Psoas muscle (tissue), 7 donors: ENCODE measurements at regions not wholly inside any gene's neighbourhood (a gene's known extent, or its start where the extent isn't known, plus 50 kb on each side); places are given as distances from the start of the nearest gene placed in this dataset.

ENCODE experiments used
- ATAC-seq, 4 donors: fragments of 200-7000 bp; cut with Tn5 transposase; one replicate each; pipeline ENCODE4 v1.9.1; 2020; ENCODE audit warnings: moderate library complexity in 3 of 4, mild to moderate bottlenecking in 2 of 4
- DNase-seq, 2 donors: peaks; one replicate each; pipeline ENCODE4 v3.0.0-alpha.2; 2020
- H3K27ac ChIP-seq: fragments of 200-600 bp; one replicate; pipeline ENCODE4 v1.8.0; 2022
- H3K27me3 ChIP-seq, 3 donors: fragments of 200-600 bp in 1 of 3; one replicate each; pipeline versions ENCODE4 v1.6.1 to v1.8.0; 2013 to 2022; ENCODE audit warnings: low read length in 2 of 3, mild to moderate bottlenecking in 2 of 3, moderate library complexity in 1 of 3; ENCODE audit not compliant: insufficient read depth in 3 of 3
- H3K36me3 ChIP-seq, 2 donors: fragments of 200-600 bp in 1 of 2; one replicate each; pipeline versions ENCODE4 v1.6.1 to v1.8.0; 2013 to 2022; ENCODE audit warnings: low read depth in 1 of 2, mild to moderate bottlenecking in 1 of 2, moderate library complexity in 1 of 2; ENCODE audit not compliant: insufficient read depth in 1 of 2
- H3K4me1 ChIP-seq: fragments of 200-600 bp; one replicate; pipeline ENCODE4 v1.8.0; 2022
- H3K4me3 ChIP-seq: fragments of 200-600 bp; one replicate; pipeline ENCODE4 v1.8.0; 2022; ENCODE audit warnings: mild to moderate bottlenecking
- H3K9me3 ChIP-seq: fragments of 200-600 bp; one replicate; pipeline ENCODE4 v1.8.0; 2022
- WGBS, 3 donors: extraction: QIAGEN DNeasy Blood & Tissue Kit; methylation state at CpG; one replicate each; pipeline versions ENCODE4 v1.1.6 to v1.1.7; 2013; 5-methylcytosine and 5-hydroxymethylcytosine counted together
- intact Hi-C, 2 donors: fragments of 100-400 bp; cut with DNase I; formaldehyde crosslinking; loops; one replicate each; pipeline versions ENCODE4 v1.11.0 to v1.14.2; 2022
- TF ChIP-seq, protein P1 (sequence below): fragments of 200-600 bp; IDR thresholded peaks from one replicate; pipeline ENCODE4 v1.8.0; 2022; ENCODE audit warnings: antibody characterized with exemption
- donor health status: healthy with polysubstance abuse.
- donor health status: DM: no; HTN: no; CAD: no; lungs with moderate emphysema.
- donor health status: Bipolar disorder and iron deficiency.
- donor health status: healthy.
- donor health status: DM: yes; HTN: yes; CAD: no.
- donor health status: DM: no; HTN: no; CAD: no.
- donor health status: DM: yes; HTN: yes; CAD: no.

DNA sequence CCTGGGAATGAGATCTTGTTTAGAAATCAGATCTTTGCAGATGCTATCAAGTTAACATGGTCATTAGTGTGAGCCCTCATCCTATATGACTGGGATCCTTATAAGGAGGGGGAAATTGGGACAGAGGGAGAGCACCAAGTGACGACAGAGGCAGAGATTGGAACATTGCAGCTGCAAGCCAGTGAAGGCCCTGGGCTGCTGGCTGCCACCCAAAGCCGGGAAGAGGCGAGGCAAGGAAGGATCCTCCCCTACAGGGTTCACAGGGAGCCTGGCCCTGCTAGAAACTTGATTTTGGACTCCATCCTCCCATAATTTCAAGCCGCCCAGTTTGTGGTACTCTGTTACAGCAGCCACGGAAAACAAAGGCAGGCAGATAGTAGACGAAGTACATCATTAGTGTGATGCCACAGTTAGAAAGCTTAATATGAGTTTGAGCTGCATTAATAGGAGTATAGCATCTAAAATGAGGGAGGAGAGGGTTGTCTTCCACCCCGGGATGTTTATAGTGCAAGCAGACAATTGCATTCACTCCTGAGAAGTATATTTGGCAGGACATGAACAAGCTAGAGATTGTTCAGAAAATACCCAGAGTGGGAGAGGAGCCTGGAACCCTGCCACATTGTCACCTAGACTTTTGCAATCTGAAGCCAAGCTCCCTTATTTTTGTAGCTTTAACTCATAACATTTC is 56.8 kb upstream of the CLMP start:
- H3K36me3 ChIP-seq: no peaks in the 10 kb centered on the region
- no peak overlapping the region for H3K27ac ChIP-seq
- TF ChIP-seq, protein P1, sequence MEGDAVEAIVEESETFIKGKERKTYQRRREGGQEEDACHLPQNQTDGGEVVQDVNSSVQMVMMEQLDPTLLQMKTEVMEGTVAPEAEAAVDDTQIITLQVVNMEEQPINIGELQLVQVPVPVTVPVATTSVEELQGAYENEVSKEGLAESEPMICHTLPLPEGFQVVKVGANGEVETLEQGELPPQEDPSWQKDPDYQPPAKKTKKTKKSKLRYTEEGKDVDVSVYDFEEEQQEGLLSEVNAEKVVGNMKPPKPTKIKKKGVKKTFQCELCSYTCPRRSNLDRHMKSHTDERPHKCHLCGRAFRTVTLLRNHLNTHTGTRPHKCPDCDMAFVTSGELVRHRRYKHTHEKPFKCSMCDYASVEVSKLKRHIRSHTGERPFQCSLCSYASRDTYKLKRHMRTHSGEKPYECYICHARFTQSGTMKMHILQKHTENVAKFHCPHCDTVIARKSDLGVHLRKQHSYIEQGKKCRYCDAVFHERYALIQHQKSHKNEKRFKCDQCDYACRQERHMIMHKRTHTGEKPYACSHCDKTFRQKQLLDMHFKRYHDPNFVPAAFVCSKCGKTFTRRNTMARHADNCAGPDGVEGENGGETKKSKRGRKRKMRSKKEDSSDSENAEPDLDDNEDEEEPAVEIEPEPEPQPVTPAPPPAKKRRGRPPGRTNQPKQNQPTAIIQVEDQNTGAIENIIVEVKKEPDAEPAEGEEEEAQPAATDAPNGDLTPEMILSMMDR: no peak
- intact Hi-C loops: no loop called here
- H3K27me3 ChIP-seq: no peaks in the 10 kb centered on the region
- no peaks in the 10 kb centered on the region for H3K4me1 ChIP-seq
- peak in 2 of 4 donors; percentile 24 to 47 for ATAC-seq
- no peak overlapping the region for H3K4me3 ChIP-seq
- DNase-seq: peak; percentile 71 to 79
- 45 to 63% (median 53%) methylated on average over 7 of the region's 7 CpGs for WGBS, 3 donors
- H3K9me3 ChIP-seq: no peaks in the 10 kb centered on the region

- Histone ChIP-seq H3K36me3 (no peaks in the 10 kb centered on the region), H3K27me3 (no peaks in the 10 kb centered on the region), H3K4me1 (no peaks in the 10 kb centered on the region), H3K9me3 (no peaks in the 10 kb centered on the region), H3K4me3 (no peak overlapping the region), H3K27ac (no peak overlapping the region)
- TF ChIP-seq, protein P1: no peak
- ATAC-seq: peak in 1 of 4 donors; percentile 10
- WGBS, 3 donors: 87 to 89% (median 87%) methylated on average over 11 of the region's 11 CpGs
- DNase-seq: no peak
- intact Hi-C loops: no loop called here
Measured at GRCh38 chr11:123250892-123251656, 56.0 kb upstream of the CLMP start.

DNA sequence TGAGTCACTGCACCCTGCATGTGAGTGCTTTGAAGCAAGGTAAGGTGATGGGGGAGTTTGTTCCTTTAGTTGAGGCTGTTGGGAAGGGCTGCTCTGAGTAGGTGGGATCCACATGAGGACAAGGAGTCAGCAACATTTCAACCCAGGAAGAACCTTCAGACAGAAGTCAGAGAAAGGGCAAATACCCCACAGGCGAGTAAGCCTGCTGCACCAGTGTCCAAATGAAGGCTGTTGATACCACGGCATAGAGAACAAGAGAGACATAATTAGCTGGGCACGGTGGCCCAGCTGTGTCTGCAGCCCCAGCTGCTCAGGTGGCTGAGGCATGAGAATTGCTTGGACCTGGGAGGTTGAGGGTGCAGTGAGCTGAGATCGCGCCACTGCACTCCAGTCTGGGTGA is 54.3 kb upstream of the CLMP start:
- WGBS, 3 donors: 73 to 76% (median 74%) methylated on average over 5 of the region's 5 CpGs
- intact Hi-C loops: no loop called here
- TF ChIP-seq, protein P1: no peak
- Histone ChIP-seq H3K4me1 (no peaks in the 10 kb centered on the region), H3K36me3 (no peaks in the 10 kb centered on the region), H3K4me3 (no peak overlapping the region), H3K27me3 (no peaks in the 10 kb centered on the region), H3K9me3 (no peaks in the 10 kb centered on the region), H3K27ac (no peak overlapping the region)
- ATAC-seq (no peak), DNase-seq (no peak)

DNA sequence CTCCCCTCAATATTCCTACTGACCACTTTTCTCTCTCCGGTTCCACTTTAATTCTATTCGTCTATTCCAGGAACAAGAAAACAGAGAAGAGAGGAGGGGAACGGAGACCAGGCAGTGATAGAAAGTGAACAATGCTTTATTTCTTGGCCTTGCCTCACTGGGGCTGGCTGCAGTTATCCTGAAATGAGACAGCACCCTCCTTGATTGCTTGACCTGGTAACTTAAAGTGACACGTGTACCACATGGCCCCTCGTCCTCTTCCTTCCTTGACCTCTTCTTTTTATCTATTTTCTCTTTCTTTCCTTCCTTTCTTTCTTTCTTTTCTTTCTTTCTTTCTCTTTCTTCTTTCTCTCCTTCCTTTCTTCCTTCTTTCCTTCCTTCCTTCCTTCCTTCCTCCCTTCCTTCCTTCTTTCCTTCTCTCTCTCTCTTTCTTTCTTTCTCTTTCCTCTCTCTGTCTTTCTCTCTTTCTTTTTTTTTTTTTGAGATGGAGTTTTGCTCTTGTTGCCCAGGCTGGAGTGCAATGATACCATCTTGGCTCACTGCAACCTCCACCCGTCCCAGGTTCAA is 52.8 kb upstream of the CLMP start:
- ATAC-seq (no peak), DNase-seq (no peak)
- Histone ChIP-seq H3K4me3 (no peak overlapping the region), H3K27ac (no peak overlapping the region), H3K36me3 (no peaks in the 10 kb centered on the region), H3K4me1 (no peaks in the 10 kb centered on the region), H3K27me3 (no peaks in the 10 kb centered on the region), H3K9me3 (no peaks in the 10 kb centered on the region)
- intact Hi-C loops: loop anchor here (1.0 to 2.0 kb wide), 2 partner anchors 137 kb away; no protein-coding TSS in a partner anchor
- WGBS, 3 donors: 45 to 53% (median 53%) methylated on average over 6 of the region's 6 CpGs
- TF ChIP-seq, protein P1: no peak
